H1 (cell line): ENCODE measurements at regions not wholly inside any gene's neighbourhood (a gene's known extent, or its start where the extent isn't known, plus 50 kb on each side); places are given as distances from the start of the nearest gene placed in this dataset.

Experiments
- CTCF ChIA-PET: fragments of 300-600 bp; sonication (Branson Sonifier 250); formaldehyde crosslinking; loops from one replicate; lab custom pipeline; 2021; ENCODE audit not compliant: partially characterized antibody; lab: Charles Lee
- POLR2A ChIA-PET: fragments of 300-600 bp; sonication (Branson Sonifier 250); formaldehyde crosslinking; loops from one replicate; lab custom pipeline; 2021; ENCODE audit warnings: inconsistent platforms; ENCODE audit not compliant: partially characterized antibody; lab: Charles Lee
- DNase-seq, 2 experiments: peaks; one replicate each; pipeline versions ENCODE4 v3.0.0 to v3.0.0-alpha.2; 2010 to 2022; ENCODE audit warnings: low spot score in 2 of 2, low read depth in 1 of 2, mixed read lengths in 1 of 2
- FAIRE-seq: peaks from 2 replicates; lab custom pipeline; 2011; peaks lifted over from hg19 to GRCh38; lab: Jason Lieb, UNC
- H2AFZ ChIP-seq: 2 replicates; pipeline ENCODE4 v1.8.1; 2012; ENCODE audit warnings: low read length, inconsistent platforms
- H2AK5ac ChIP-seq: 2 replicates; pipeline ENCODE4 v1.6.1; 2013; ENCODE audit warnings: low read depth, low read length
- H2BK120ac ChIP-seq: replicated peaks from 2 replicates; pipeline ENCODE3; 2013; ENCODE audit warnings: low read depth, low read length, inconsistent platforms
- H2BK12ac ChIP-seq: 2 replicates; pipeline ENCODE4 v1.6.1; 2013; ENCODE audit warnings: low read depth, low read length
- H2BK15ac ChIP-seq: 2 replicates; pipeline ENCODE4 v1.6.1; 2013; ENCODE audit warnings: low read length
- H2BK20ac ChIP-seq: 2 replicates; pipeline ENCODE4 v1.6.1; 2013; ENCODE audit warnings: low read length
- H2BK5ac ChIP-seq: 2 replicates; pipeline ENCODE4 v1.6.1; 2013; ENCODE audit warnings: low read depth, low read length
- H3K14ac ChIP-seq: 2 replicates; pipeline ENCODE4 v1.6.1; 2013; ENCODE audit warnings: inconsistent platforms; ENCODE audit not compliant: insufficient read length
- H3K18ac ChIP-seq: 2 replicates; pipeline ENCODE4 v1.6.1; 2013; ENCODE audit warnings: low read length; ENCODE audit errors: extremely low read depth
- H3K23ac ChIP-seq: 2 replicates; pipeline ENCODE4 v1.6.1; 2013; ENCODE audit warnings: inconsistent platforms; ENCODE audit not compliant: insufficient read length
- H3K23me2 ChIP-seq: 2 replicates; pipeline ENCODE4 v1.6.1; 2013; ENCODE audit warnings: low read depth, low read length
- H3K27ac ChIP-seq: 2 replicates; pipeline ENCODE4 v1.6.1; 2011; ENCODE audit warnings: low read depth, low read length, inconsistent platforms
- H3K27me3 ChIP-seq, 4 experiments: replicated peaks in 1 of 4; 1 replicate in 1 of 4; 2 replicates in 3 of 4; pipeline versions ENCODE4 v1.6.1 to v1.8.1; 2011 to 2013; ENCODE audit warnings: low read length in 3 of 4, mild to moderate bottlenecking in 3 of 4, inconsistent platforms in 2 of 4, mixed read lengths in 2 of 4, moderate library complexity in 1 of 4; ENCODE audit not compliant: control insufficient read depth in 3 of 4, insufficient read depth in 3 of 4; ENCODE audit errors: extremely low read depth in 1 of 4
- H3K36me3 ChIP-seq, 4 experiments: 2 replicates each; pipeline versions ENCODE4 v1.6.1 to v1.8.1; 2011 to 2013; ENCODE audit warnings: mild to moderate bottlenecking in 4 of 4, low read length in 3 of 4, moderate library complexity in 2 of 4, control low read depth in 1 of 4, inconsistent platforms in 1 of 4; ENCODE audit not compliant: insufficient read depth in 4 of 4, control insufficient read depth in 2 of 4
- H3K4ac ChIP-seq: replicated peaks from 2 replicates; pipeline ENCODE3; 2013; ENCODE audit warnings: low read length, low read depth, mixed read lengths, inconsistent platforms; ENCODE audit not compliant: insufficient read length
- H3K4me1 ChIP-seq, 4 experiments: replicated peaks in 1 of 4; 1 replicate in 1 of 4; 2 replicates in 3 of 4; pipeline versions ENCODE4 v1.6.1 to v1.8.1; 2011 to 2013; ENCODE audit warnings: low read length in 3 of 4, inconsistent platforms in 2 of 4, mixed read lengths in 1 of 4; ENCODE audit not compliant: insufficient read depth in 4 of 4, control insufficient read depth in 3 of 4
- H3K4me2 ChIP-seq, 2 experiments: 2 replicates each; pipeline versions ENCODE4 v1.6.1 to v1.8.1; 2011 to 2013; ENCODE audit warnings: low read depth in 2 of 2, low read length in 2 of 2, control low read depth in 1 of 2, inconsistent platforms in 1 of 2, mild to moderate bottlenecking in 1 of 2; ENCODE audit not compliant: insufficient read depth in 1 of 2
- H3K4me3 ChIP-seq, 4 experiments: fragments of 200-600, 300-600 bp in 1 of 4; sonication (generic), shearing (Covaris generic), sonication (Bioruptor Twin) in 1 of 4; 2 replicates each; pipeline versions ENCODE4 v1.5.1 to v1.8.1; 2011 to 2016; ENCODE audit warnings: low read length in 4 of 4, low read depth in 3 of 4, control low read depth in 2 of 4, inconsistent platforms in 2 of 4, mild to moderate bottlenecking in 2 of 4, mixed read lengths in 1 of 4, moderate library complexity in 1 of 4; ENCODE audit not compliant: insufficient read depth in 2 of 4; ENCODE audit errors: extremely low read depth in 1 of 4
- H3K56ac ChIP-seq: replicated peaks from 2 replicates; pipeline ENCODE3; 2013; ENCODE audit warnings: low read depth, mild to moderate bottlenecking, mixed read lengths, low read length, inconsistent platforms; ENCODE audit not compliant: insufficient read length
- H3K79me1 ChIP-seq: 2 replicates; pipeline ENCODE4 v1.6.1; 2013; ENCODE audit warnings: low read depth, low read length, control low read depth
- H3K79me2 ChIP-seq, 2 experiments: 2 replicates each; pipeline versions ENCODE4 v1.6.1 to v1.8.1; 2012 to 2013; ENCODE audit warnings: low read length in 2 of 2, mild to moderate bottlenecking in 2 of 2, inconsistent platforms in 1 of 2; ENCODE audit not compliant: insufficient read depth in 2 of 2, control insufficient read depth in 1 of 2
- H3K9ac ChIP-seq, 4 experiments: replicated peaks in 1 of 4; 1 replicate in 1 of 4; 2 replicates in 3 of 4; pipeline versions ENCODE4 v1.6.1 to v1.8.1; 2011 to 2013; ENCODE audit warnings: low read depth in 3 of 4, low read length in 3 of 4, control low read depth in 2 of 4, mild to moderate bottlenecking in 2 of 4, moderate library complexity in 2 of 4, inconsistent platforms in 1 of 4; ENCODE audit errors: extremely low read depth in 1 of 4
- H3K9me3 ChIP-seq, 2 experiments: 2 replicates each; pipeline versions ENCODE4 v1.6.1 to v1.8.1; 2012 to 2013; ENCODE audit warnings: mild to moderate bottlenecking in 2 of 2, moderate library complexity in 2 of 2, control low read depth in 1 of 2, inconsistent platforms in 1 of 2, low read depth in 1 of 2, low read length in 1 of 2, mixed read lengths in 1 of 2; ENCODE audit not compliant: insufficient read depth in 2 of 2
- H4K20me1 ChIP-seq, 2 experiments: replicated peaks in 1 of 2; 2 replicates each; pipeline versions ENCODE3 to v1.8.1; 2011 to 2013; ENCODE audit warnings: inconsistent platforms in 2 of 2, low read length in 2 of 2, mild to moderate bottlenecking in 1 of 2; ENCODE audit not compliant: insufficient read depth in 2 of 2, control insufficient read depth in 1 of 2
- H4K5ac ChIP-seq: 2 replicates; pipeline ENCODE4 v1.6.1; 2013; ENCODE audit warnings: low read length, low read depth, mixed read lengths, inconsistent platforms; ENCODE audit not compliant: insufficient read length
- H4K8ac ChIP-seq: 2 replicates; pipeline ENCODE4 v1.8.0; 2013; ENCODE audit warnings: mild to moderate bottlenecking, moderate library complexity, low read length, inconsistent platforms; ENCODE audit not compliant: insufficient read depth; ENCODE audit errors: extremely low read depth
- H4K91ac ChIP-seq: replicated peaks from 2 replicates; pipeline ENCODE3; 2013; ENCODE audit warnings: low read length, mixed read lengths, inconsistent platforms; ENCODE audit not compliant: insufficient read length
- HDAC6 ChIP-seq: IDR thresholded peaks from one replicate; pipeline ENCODE4 v1.7.1; 2012; ENCODE audit warnings: low read depth, mild to moderate bottlenecking, inconsistent platforms, low read length, moderate library complexity
- RAD21 ChIP-seq, 2 experiments: IDR thresholded peaks in 1 of 2; conservative IDR thresholded peaks in 1 of 2; 2 replicates each; pipeline ENCODE4 v1.6.1; 2011; ENCODE audit warnings: low read depth in 2 of 2, low read length in 2 of 2, improper control_type of control experiment in 1 of 2, inconsistent platforms in 1 of 2, mild to moderate bottlenecking in 1 of 2, moderate library complexity in 1 of 2
- WGBS, 2 experiments: shearing (Covaris generic) in 1 of 2; methylation state at CpG; one replicate each; pipeline versions ENCODE4 v1.1.6 to v1.1.7; 2013 to 2015; ENCODE audit warnings: low lambda C conversion rate in 2 of 2, mixed read lengths in 2 of 2, inconsistent platforms in 1 of 2, low coverage in 1 of 2, missing lambda C conversion rate in 1 of 2; ENCODE audit not compliant: insufficient replicate concordance in 2 of 2, insufficient coverage in 1 of 2, insufficient read length in 1 of 2; ENCODE audit errors: extremely low coverage in 1 of 2, missing lambda C conversion rate in 1 of 2; 5-methylcytosine and 5-hydroxymethylcytosine counted together

DNA sequence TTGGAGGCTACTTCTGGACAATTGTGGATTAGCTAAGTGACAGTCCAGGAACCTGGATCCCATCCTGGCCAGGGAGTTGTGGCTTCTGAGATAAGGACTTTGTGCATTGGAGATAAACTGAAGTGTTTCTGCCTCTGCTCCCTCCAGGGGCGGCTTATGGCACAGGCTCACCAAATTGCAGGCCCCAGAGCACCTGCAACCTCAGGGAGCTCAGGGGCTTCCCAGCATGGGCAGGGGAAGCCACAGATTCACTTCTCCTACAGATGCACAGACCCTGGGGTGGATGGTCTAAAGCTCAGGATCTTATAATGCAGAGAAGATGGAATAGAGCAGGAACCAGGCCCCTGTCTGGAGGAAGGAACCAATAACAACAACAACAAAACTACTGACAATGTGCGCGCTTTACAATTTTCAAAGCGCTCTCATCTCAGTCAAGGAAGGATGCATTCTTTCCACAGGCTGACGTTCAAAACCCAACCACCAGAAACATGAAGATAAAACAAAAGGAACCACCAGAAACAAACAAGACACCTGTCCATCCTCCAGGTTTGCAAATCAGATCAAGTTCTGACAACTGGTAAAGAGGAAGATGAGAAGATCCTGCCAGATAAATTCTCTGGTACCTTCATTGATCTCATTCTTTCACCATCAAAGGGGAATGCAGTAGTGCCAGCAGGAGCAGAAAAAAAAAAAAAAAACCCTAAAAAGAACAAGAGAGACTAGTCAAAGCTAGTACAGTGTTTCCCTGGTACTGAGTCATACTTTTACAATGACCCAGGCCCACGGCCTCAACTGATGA lies 121.0 kb upstream of the IRF2BP2 start:
- Histone ChIP-seq H3K79me1 (no peaks in the 10 kb centered on the region), H3K27ac (no peak overlapping the region), H3K23ac (no peak overlapping the region), H3K14ac (no peak overlapping the region), H3K23me2 (no peaks in the 10 kb centered on the region), H3K56ac (no peak overlapping the region), H2BK15ac (no peak overlapping the region), H3K4me1 (peaks cover 7 to 12% (median 9%) of the 10 kb centered on the region in 4 experiments), H4K5ac (no peak overlapping the region), H2AFZ (no peak overlapping the region), H3K36me3 (no peaks in the 10 kb centered on the region), H3K9ac (no peak overlapping the region), H4K20me1 (no peaks in the 10 kb centered on the region), H4K8ac (no peak overlapping the region; the same call in 1 of the 2 replicates), H4K91ac (no peak overlapping the region), H3K4ac (no peak overlapping the region), H2BK5ac (0 out of 2 replicates have a peak overlapping the region, but pooled peaks have one; percentile 2), H3K4me2 (no peak overlapping the region), H3K79me2 (no peaks in the 10 kb centered on the region), H2AK5ac (no peak overlapping the region), H3K27me3 (0 out of 7 replicates have a peak, but pooled peaks cover 0 to 2% (median 0%) of the 10 kb centered on the region in 4 experiments), H3K9me3 (no peaks in the 10 kb centered on the region), H2BK20ac (0 out of 2 replicates have a peak overlapping the region, but pooled peaks have one; percentile 35), H3K18ac (peak overlapping the region; percentile 40; the same call in 1 of the 2 replicates), H2BK120ac (no peak overlapping the region), H3K4me3 (no peak overlapping the region), H2BK12ac (no peak overlapping the region)
- ChIA-PET POLR2A (no interaction called here), CTCF (interaction anchor here (0.8 kb wide), 2 partner anchors 15 to 133 kb away, joined by 3 read pairs; no protein-coding TSS in a partner anchor)
- FAIRE-seq: no peak
- no peak for TF ChIP-seq HDAC6
- peak in 1 of 2 experiments; percentile 14; a peak in 1 of 4 replicates for TF ChIP-seq RAD21 (IDR thresholded peaks at IDR 0.05 in 1 of 2, conservative IDR thresholded peaks at IDR 0.05 in 1 of 2; ENCODE audit: low read depth in 2 of 2, low read length in 2 of 2)
- no peak for DNase-seq
- 93% methylated on average over 6 of the region's 6 CpGs; no CpG with 5 or more reads in 1 of the 2 experiments for WGBS, 2 experiments
